ENCODE measurements at regions not wholly inside any gene's neighbourhood (a gene's known extent, or its start where the extent isn't known, plus 50 kb on each side); places are given as distances from the start of the nearest gene placed in this dataset.
A peak's percentile ranks its signal among the peaks of the same experiment; 100 is the strongest.

DNA sequence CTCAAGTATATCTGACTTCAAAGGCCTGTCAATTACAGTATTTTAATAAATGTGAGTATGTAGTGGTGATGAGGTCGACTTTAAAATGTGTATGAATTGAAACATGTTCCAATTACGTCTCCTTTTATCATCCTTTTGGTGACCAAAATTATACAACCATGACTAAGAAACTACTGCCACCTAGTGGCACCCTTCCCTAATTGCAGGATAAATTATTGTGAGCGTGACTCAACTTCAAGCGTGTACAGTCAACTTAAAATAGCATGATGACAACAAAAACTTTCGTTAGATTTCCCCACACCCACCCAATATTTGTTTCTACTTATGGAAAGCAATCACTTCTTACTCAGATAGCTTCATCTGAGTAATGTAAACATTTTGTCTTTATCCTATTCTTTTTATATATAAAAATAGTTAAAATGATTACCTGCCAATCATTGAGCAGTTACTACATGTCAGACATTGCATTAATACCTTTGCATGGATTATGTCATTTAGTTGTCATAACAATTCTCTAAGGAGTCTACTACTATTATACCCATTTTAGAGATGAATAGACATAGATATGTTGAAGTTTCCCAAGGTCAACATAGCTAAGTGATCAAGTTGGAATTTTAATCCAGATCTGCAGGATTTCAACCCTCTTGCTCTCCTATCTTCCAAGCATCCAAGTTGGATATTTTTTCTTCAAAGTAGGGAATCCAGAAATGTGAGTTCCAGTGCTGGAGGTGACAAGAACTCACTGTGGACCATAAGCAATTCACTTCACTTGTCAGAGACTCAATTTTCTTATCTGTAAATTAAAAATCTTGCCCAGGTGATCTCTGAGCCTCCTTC lies 106.0 kb downstream of the MEX3B start:
- TF ChIP-seq CTCF (IDR thresholded peaks at IDR 0.05) (peak; percentile 93), EZH2 (IDR thresholded peaks at IDR 0.05) (no peak), EZH2phosphoT487 (IDR thresholded peaks at IDR 0.05) (no peak)

Data from neural progenitor cell (in vitro differentiated cells).